NOMO-1 treated with DMSO at 0.1 percent for 48 hours (cell line): ENCODE measurements at regions not wholly inside any gene's neighbourhood (a gene's known extent, or its start where the extent isn't known, plus 50 kb on each side); places are given as distances from the start of the nearest gene placed in this dataset.
"Not testable (repeated sequence)": the region's sequence is repeated elsewhere in the genome, so short reads cannot be mapped to it uniquely, and the experiment has no call there.

Experiments used
- DNase-seq: peaks from one replicate; lab custom pipeline; 2025; ENCODE audit not compliant: unreplicated experiment; lab: John Stamatoyannopoulos, UW

DNA sequence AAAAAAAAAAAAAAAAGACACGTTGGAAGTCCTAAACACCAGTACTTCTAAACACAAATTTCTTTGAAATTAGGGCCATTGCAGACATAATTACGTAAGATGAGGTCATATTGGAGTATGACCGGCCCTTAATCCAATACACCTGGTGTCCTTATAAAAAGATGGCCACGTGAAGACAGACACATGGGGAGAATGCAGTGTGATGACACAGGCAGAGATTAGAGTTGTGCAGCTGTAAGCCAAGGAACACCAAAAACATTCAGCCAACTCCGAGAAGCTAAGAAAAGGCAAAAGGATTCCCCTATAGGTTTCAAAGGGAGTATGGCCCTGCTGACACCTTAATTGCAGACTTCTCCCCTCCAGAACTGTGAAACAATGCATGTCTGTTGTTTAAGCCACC, 379.0 kb upstream of the PDZRN3 start:
- no peak for DNase-seq

DNA sequence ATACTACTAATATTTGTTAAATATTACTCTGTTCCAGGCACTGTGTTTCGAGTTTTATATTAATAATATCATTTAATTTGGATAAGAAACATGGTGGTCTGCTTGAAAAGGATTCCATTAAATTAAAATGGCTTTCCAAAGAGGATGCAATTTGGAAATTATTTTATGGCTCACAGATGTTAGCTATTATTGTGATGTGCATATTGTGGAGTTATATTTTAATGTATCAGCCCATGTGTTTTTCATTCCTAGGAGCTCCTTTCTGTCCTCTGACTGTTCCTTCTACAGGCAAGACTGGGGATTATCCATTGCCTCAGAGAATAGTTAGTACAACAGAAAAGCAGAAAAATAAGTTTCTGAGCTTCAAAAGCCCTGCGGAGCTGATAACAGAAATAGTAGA, 376.7 kb upstream of the PDZRN3 start:
- no peak for DNase-seq

DNA sequence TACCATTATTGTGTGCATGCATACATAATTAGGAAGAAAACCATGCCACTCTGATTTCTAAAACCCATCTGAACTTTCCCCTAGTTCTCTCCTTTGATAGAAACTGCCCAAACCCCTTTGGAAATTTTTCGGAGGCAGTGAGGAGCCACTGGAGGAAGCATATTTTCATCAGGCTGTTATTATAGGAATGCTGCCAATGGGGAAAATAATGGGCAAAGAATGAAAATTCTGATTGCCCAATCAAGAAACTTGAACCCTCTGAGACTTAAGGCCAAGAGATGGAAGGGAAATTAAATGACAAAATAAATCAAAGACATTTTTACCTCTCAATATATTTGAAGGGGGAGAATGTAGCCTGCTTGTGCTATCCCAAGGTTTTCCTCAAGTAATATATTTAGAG, 376.0 kb upstream of the PDZRN3 start:
- no peak for DNase-seq

DNA sequence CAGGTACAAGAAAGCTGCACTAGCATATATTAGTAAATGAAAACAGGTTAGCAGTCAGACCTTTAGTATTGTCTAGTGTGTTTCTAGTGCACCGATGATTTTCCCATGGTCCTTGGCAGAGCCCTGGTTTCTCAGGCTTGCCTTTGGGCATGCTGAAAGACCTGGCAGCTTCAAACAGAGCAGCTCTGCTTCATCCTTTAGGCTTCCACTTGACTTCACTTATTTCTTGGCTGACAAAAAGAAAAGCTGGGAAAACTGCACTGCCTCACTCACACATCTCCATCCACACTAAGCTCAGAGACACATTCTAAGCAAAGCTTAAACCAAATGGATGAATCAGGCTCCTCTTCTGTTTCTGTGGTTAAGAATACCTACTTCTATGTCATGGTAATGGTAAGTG, 374.8 kb upstream of the PDZRN3 start:
- no peak for DNase-seq

DNA sequence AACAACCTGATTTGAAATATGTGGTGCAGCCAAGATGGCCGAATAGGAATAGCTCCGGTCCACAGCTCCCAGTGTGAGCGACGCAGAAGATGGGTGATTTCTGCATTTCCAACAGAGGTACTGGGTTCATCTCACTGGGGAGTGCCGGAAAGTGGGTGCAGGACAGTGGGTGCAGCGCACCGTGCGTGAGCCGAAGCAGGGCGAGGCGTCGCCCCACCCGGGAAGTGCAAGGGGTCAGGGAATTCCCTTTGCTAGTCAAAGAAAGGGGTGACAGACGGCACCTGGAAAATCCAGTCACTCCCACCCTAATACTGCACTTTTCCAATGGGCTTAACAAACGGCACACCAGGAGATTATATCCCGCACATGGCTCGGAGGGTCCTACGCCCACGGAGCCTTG, 365.9 kb upstream of the PDZRN3 start:
- not testable (repeated sequence) for DNase-seq

DNA sequence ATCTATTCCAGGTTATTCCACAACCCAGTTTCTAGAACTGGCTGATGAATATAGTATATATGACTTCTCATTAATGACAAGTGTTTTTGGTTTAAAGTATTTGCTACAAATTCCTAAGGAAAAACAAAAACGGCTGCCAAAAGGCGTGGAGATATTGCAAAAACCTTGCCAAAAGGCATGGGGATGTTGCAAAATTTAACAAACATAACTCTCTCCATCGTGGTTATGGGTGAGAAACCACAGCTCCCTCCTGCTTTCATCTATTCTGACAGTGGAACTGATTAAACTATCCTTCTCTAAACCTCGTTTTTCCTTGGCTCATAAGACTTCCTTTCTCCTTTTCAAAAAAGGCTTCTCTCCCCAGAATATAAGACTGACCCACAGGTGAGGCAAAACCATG, 342.0 kb upstream of the PDZRN3 start:
- no peak for DNase-seq

DNA sequence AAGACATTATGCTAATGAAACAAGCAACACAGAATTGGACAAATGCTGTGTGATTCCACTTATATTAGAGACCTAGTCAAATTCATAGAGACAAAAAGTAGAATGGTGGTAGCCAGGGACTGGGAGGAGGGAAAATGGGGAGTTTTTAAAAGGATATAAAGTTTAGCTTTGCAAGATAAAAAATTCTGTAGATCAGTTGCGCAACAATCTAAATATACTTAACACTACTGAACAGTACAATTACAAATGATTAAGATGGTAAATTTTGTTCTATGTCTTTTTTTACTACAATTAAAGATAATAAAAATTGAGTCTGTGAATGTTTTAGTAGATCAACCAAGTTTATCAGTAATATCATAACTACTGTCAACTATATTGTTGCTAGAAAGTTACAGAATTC, 340.1 kb upstream of the PDZRN3 start:
- DNase-seq, result no peak

DNA sequence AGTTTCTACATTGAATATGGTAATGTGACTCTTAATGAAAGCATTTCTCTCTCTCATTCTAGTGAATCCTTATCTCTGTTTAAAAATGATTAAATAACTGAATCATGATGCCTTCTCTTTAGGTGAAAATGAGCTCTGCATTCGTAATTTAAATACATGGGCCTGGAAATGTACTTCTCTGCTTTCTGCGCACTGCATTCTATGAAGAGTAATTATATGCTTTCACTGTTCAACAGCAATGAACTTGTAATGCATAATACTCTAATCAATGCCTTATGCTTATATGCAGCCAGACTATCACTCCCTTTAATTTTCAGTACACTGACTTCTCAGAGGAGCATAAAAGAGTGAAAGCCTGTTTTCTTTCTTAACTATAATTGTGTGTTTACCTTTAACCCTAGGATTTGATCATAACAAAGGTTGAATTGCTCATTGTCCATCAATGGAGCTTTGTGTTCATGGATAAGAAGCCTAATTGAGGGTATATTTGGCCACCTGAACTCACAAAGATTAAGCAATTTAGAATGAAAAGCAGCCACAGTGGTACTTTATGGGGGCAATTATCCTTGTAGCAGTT, 330.8 kb upstream of the PDZRN3 start:
- DNase-seq, result no peak

DNA sequence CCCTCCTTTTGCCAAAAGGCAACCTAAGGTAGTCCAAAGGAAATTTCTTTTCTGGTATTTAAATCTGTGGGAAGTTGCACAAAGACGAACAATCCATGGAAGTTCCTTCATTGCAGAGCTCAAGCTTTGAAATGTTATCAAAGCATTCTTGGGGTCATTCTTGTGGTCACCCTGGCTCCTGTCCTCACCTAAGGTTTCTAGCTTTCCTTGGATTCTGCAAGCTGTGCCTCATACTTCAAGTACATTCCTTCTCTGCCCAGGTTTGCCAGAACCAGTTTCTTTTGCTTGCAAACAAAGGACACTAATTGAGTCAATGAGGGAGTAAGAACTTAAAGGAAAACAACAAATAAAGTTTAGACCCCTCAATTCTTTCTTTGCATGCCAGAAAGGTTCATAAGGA, 329.8 kb upstream of the PDZRN3 start:
- DNase-seq, result no peak

DNA sequence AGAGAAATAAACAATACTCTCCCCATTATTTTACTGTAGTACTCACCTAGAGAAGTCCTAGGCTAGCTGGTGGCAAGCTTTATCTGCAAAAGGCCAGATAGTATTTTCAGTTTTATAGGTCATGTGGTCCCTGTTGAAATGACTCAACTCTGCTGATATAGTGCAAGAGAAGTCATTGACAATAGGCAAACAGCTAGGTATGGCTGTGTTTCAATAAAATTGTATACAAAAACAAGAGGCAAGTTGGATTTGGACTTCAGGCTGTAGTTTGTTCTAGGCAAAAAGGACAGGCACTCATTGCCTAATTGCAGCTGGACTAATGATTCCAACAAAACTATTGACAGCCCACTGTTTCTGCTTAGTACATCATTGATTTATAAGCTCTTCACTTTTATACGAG, 328.0 kb upstream of the PDZRN3 start:
- DNase-seq, result no peak

DNA sequence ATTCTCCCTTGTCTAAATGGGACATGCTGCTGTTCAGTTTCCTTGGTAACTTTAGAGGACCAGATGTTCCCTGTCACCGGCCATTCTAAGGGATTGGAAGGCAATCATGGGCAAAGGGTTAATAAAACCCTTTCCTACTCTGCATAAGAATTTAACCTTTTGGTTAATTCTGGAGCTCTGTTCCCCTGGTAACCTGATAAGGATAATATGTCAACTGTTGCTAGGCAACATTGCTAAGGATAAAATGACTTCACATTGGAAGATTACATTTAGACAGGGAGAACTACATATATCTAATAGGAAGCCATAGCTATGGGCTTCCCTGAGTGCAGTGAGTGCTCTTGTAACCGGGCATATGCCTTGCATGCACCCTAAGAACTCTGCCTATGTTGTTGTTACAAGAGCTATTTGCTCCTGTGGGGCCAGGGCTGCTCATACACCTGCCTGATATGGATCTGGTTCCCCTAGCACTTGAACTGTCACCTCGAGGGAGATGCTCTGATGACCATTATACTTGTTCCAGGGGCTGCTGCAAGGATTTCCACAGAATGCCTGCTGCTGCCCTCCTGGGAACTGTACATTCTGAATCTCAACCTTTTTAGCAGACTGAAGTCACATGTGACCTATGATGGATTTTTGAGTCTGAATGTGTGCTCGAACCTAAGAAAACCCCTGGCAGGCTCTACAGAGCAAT, 326.3 kb upstream of the PDZRN3 start:
- no peak for DNase-seq

DNA sequence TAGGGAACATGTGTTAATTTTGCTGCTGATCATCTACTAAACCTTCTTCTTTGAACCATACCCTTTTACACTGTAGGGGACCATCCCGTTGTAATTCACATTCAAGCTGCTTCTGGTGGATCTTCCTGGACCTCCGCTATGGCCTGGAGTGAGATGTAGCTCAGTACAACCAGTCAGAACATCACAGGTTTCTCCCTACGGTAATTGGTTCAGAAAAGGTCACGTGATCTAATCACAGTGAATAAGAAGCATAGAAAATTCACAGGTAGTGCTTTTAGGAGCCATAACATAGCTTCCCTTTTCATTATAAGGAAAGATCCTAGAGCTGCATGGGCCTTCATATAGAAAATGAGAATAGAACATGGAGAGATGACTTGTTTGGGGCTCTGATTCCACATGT, 320.8 kb upstream of the PDZRN3 start:
- no peak for DNase-seq

DNA sequence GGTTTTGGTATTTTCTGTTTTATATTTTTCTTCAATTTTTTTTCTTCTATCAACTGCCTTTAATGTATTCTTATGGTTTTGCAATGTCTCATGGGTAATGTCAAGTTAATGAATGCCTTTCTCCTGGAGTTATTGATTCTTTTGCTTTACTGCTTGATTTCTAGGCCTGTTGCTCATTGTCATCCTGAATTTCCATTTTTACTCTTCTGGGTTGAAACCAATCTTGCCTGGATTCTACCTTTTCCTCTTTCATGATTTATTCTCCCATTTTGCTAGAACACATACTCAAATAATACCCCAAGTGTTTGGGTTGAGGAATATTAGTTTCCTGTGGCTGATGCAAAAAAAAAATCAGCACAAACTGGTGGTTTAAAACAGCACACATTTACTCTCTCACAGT, 315.2 kb upstream of the PDZRN3 start:
- no peak for DNase-seq

DNA sequence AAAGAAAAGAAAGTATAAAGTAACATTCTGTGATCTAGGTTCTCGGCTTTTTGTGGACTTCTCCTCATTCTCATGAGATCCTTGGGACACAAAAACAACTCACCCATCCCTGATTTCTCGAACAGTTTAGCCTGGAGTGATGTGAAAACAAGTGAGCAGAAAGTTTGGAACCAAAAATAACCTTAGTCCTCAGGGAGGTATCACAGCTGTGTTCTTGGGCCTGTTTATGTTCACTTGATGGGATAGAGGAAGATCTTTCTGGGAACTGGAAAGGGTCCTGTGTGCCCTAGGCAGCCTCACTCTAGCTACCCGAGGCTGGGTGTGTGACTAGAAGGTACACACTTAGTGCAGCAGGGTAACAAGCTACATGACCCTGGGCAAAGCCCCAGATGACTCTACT, 308.8 kb upstream of the PDZRN3 start:
- no peak for DNase-seq

DNA sequence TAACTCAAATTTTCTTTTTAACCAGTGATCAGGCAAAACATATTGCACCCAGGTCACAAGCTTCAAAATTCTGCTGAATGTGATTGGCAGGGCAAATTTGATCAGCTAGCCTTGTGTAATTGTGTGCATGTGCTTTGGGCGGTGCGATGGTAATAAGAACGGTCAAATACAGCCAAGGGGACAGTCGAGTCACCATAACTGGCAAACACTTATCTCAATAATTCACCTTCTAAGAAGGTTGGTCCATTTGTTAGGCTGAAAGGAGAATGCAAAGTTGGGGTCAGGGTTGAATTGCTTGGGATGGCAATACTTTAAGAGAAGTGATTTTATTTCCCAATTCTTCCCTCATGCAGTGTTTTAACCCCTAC, 302.4 kb upstream of the PDZRN3 start:
- no peak for DNase-seq

DNA sequence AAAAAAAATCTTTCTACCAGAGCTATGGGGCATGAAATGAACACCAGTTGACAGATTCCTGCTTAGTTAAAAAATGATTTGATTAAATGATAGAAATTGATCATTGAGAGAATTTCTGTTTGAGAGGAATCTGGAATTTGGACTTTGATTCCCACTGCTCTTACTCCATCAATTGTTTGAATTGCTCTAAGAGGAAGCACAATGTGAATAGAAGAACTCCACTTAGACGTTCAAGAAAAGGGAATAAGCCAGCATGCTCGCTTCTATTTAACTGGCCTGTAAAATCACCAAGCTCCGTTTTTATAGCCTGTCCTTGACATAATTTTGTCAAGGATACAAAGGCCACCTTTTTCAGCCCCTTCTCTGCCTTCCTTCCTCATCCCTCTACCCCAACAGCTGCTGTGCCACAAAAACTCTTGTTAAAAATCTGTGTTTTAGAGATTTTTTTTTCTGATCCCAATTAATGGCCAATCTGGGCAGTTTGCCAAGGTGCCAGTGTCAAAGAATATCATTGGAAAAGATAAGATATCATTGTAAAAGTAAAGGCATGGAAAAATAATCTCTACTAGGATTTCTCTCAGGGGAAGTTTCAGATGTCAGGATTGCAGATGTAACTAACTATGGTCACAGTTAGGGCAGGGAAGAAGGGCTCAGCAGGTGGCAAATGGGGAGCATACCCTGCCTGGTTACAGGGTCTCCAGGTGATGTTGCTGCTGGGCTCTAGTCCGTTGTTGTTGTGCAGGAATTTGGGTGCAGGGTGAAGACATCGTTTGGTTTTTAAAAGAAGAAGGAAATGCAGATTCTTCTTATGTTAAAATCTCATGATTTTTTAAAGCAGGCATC, 301.8 kb upstream of the PDZRN3 start:
- DNase-seq, result no peak

DNA sequence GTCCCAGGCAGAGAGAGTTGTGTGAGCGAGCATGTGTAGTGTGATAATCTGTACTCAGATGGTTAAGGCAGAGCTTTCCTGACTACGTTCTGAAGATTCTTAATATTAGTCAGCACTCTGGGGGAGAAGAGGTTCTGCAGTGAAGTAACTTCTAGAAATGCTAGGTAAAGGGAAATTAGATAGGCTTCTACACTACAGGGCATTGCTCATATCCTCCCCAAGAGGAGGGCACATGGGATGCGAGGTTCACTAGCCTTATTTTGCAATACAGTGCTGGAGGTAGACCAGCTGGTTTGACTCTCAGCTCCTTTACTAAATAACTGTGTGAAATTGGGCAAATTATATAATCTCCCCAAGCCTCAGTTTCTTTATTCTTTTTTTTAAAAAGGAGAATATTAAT, 300.3 kb upstream of the PDZRN3 start:
- no peak for DNase-seq

DNA sequence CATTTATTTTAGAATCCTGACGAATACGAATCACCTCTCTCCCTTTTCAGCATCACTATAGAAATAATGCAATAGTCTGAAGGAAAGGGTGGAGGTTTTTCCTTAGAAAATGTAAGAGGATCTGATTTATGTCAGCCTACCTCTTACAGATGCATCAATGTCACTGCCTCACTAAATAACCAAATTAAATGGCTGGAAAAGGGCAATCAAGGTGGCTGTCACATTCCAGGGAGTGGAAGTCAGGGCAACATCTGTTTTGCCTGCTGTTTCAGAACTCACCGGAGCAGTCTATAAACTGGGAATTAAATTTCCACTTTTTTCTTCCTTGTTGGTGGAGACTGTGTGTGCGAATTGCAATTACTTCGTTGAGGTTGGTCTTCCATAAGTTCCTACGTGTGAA, 299.3 kb upstream of the PDZRN3 start:
- no peak for DNase-seq

DNA sequence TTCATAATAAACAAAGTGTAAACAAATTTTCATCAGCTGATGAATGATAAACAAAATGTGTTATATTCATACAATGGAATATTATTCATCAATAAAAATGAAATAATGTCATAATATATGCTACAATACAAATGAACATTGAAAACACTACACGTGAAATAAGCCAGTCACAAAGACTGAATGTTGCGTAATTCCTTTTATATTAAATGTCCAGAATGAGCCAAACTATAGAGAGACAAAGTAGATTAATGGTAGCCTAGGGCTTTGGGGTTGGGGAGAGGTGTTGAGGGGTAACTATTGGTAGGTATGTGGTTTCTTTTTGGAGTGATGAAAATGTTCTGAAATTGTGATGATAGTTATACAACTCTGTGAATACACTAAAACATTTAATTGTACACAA, 292.9 kb upstream of the PDZRN3 start:
- DNase-seq, result no peak

DNA sequence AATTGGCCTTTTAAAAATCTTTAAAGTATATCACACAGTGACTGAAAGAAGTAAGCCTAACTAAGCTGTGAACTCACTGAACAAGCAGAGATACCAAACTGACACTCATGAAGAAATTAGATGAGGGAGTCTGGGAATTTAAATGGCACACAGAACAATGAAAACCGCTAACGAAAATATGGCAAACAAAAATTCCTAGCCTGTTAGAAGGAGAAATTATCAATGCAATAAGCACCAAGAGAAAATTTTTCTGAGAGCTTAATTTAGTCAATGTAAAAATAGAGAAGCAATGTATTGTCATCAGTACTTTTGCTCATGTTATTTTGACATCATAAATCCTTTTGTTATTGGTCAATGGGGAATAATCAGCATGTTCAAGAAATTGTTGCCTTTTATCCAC, 291.1 kb upstream of the PDZRN3 start:
- DNase-seq, result no peak

DNA sequence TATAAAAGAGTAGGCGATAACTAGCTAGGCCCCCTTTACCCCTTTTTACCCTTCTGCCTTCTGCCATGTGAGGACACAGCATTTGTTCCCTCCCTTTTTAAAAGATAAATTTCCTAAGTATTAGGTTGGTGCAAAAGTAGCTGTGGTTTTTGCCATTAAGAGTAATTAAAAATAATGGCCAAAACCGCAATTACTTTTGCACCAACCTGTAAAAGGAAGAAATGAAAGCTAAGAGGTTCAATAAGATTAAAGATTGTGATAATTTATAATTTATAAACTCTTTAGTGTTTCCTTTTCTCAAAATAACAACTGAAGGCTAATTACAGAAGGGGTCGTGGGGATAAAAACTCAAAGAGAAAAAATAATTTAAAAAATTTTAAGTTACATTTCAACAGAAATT, 283.5 kb upstream of the PDZRN3 start:
- DNase-seq, result no peak

DNA sequence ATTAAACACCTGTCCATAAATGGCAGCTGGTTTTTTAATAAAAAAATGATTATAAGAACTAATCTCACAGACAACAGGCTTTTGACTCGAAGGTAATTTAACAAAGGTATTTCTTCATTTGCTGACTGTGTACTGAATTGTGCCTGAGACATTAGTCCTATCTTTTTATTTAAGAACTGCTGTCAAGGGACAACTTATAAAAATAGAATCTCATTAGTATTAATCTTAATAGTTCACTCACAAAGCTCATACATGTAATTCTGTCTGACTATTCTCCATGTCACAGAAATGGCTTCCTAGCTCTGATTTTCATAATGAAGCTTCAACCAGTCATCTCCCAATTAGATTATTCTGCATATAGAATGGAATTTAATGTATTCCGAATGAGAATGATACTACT, 276.9 kb upstream of the PDZRN3 start:
- DNase-seq, result no peak
